ENCODE measurements at regions not wholly inside any gene's neighbourhood (a gene's known extent, or its start where the extent isn't known, plus 50 kb on each side); places are given as distances from the start of the nearest gene placed in this dataset.

GRCh38 chr10:28954211-28954610, 276.9 kb downstream of the BAMBI start:
- no peak for DNase-seq (ENCODE audit: low spot score)

GRCh38 chr10:28958468-28958867, 281.1 kb downstream of the BAMBI start:
- Histone ChIP-seq H3K4me3 (no peak overlapping the region), H3K27me3 (replicated peaks; ENCODE audit: insufficient read depth) (no peaks in the 10 kb centered on the region), H3K36me3 (no peaks in the 10 kb centered on the region), H3K9me3 (no peaks in the 10 kb centered on the region), H3K27ac (no peak overlapping the region), H3K4me1 (ENCODE audit: control insufficient read depth in 1 of 2, low read depth in 2 of 2) (peaks cover 4% of the 10 kb centered on the region in 2 donors)
- no peak for DNase-seq (ENCODE audit: low spot score)
- no peak for ATAC-seq (ENCODE audit: insufficient number of reproducible peaks, low FRiP score, low read depth)
- no peak for TF ChIP-seq CTCF (IDR thresholded peaks at IDR 0.05)

More at GRCh38 chr10:28954211-28954610, 276.9 kb downstream of the BAMBI start:
- Histone ChIP-seq H3K36me3 (no peaks in the 10 kb centered on the region), H3K4me1 (ENCODE audit: control insufficient read depth in 1 of 2, low read depth in 2 of 2) (no peaks in the 10 kb centered on the region), H3K27ac (no peak overlapping the region), H3K9me3 (no peaks in the 10 kb centered on the region), H3K4me3 (no peak overlapping the region), H3K27me3 (replicated peaks; ENCODE audit: insufficient read depth) (no peaks in the 10 kb centered on the region)
- no peak for ATAC-seq (ENCODE audit: insufficient number of reproducible peaks, low FRiP score, low read depth)
- no peak for TF ChIP-seq CTCF (IDR thresholded peaks at IDR 0.05)

GRCh38 chr10:28959850-28960501, 282.7 kb downstream of the BAMBI start:
- no peak for TF ChIP-seq CTCF (IDR thresholded peaks at IDR 0.05)
- no peak for DNase-seq (ENCODE audit: low spot score)

GRCh38 chr10:28962768-28963167, 285.4 kb downstream of the BAMBI start:
- no peak for TF ChIP-seq CTCF (IDR thresholded peaks at IDR 0.05)
- ATAC-seq (ENCODE audit: insufficient number of reproducible peaks, low FRiP score, low read depth) (no peak), DNase-seq (ENCODE audit: low spot score) (no peak)
- Histone ChIP-seq H3K4me3 (no peak overlapping the region), H3K27me3 (replicated peaks; ENCODE audit: insufficient read depth) (no peaks in the 10 kb centered on the region), H3K4me1 (ENCODE audit: control insufficient read depth in 1 of 2, low read depth in 2 of 2) (peaks cover 4% of the 10 kb centered on the region in 2 donors), H3K27ac (no peak overlapping the region), H3K36me3 (no peaks in the 10 kb centered on the region), H3K9me3 (no peaks in the 10 kb centered on the region)

More at GRCh38 chr10:28959850-28960501, 282.7 kb downstream of the BAMBI start:
- no peaks in the 10 kb centered on the region for H3K36me3 ChIP-seq
- peak; percentile 76 for ATAC-seq (ENCODE audit: insufficient number of reproducible peaks, low FRiP score, low read depth)
- H3K4me3 ChIP-seq: no peak overlapping the region
- peaks cover 4% of the 10 kb centered on the region in 2 donors for H3K4me1 ChIP-seq (ENCODE audit: control insufficient read depth in 1 of 2, low read depth in 2 of 2)
- no peaks in the 10 kb centered on the region for H3K27me3 ChIP-seq (replicated peaks; ENCODE audit: insufficient read depth)
- H3K9me3 ChIP-seq: no peaks in the 10 kb centered on the region
- H3K27ac ChIP-seq: no peak overlapping the region

- no peak overlapping the region for H3K4me3 ChIP-seq
- no peaks in the 10 kb centered on the region for H3K9me3 ChIP-seq
- ATAC-seq (ENCODE audit: insufficient number of reproducible peaks, low FRiP score, low read depth) (no peak), DNase-seq (ENCODE audit: low spot score) (no peak)
- H3K4me1 ChIP-seq (ENCODE audit: control insufficient read depth in 1 of 2, low read depth in 2 of 2): peaks cover 4% of the 10 kb centered on the region in 2 donors
- no peak for TF ChIP-seq CTCF (IDR thresholded peaks at IDR 0.05)
- H3K27me3 ChIP-seq (replicated peaks; ENCODE audit: insufficient read depth): no peaks in the 10 kb centered on the region
- H3K27ac ChIP-seq: no peak overlapping the region
- H3K36me3 ChIP-seq: no peaks in the 10 kb centered on the region
Observed at GRCh38 chr10:28963539-28964221, 286.4 kb downstream of the BAMBI start.

All from thoracic aorta (tissue), 2 donors.